ENCODE measurements at regions not wholly inside any gene's neighbourhood (a gene's known extent, or its start where the extent isn't known, plus 50 kb on each side); places are given as distances from the start of the nearest gene placed in this dataset.

GRCh38 chr6:82651845-82652335 lies 288.3 kb downstream of the TPBG start:
- TF ChIP-seq CTCF (IDR thresholded peaks at IDR 0.05) = no peak
- TF ChIP-seq OVOL2 (CRISPR knock-in tag; IDR thresholded peaks at IDR 0.05; ENCODE audit: borderline replicate concordance) = no peak
- TF ChIP-seq NR3C1 (CRISPR knock-in tag; conservative IDR thresholded peaks at IDR 0.05; ENCODE audit: low read depth) = no peak
